Activated T-cell treated with anti-CD3 and anti-CD28 coated beads for 24 hours (primary cell): ENCODE measurements at regions not wholly inside any gene's neighbourhood (a gene's known extent, or its start where the extent isn't known, plus 50 kb on each side); places are given as distances from the start of the nearest gene placed in this dataset.

Experiments used
- DNase-seq: peaks from one replicate; pipeline ENCODE4 v3.0.0-alpha.2; 2020; ENCODE audit warnings: low read depth

GRCh38 chr17:36816214-36816906, 120.9 kb upstream of the LHX1 start:
- DNase-seq = no peak

- DNase-seq = no peak
Observed at GRCh38 chr17:36816907-36817288, 120.4 kb upstream of the LHX1 start.

GRCh38 chr17:36817483-36818048, 119.7 kb upstream of the LHX1 start:
- no peak for DNase-seq

GRCh38 chr17:36818134-36818825, 119.0 kb upstream of the LHX1 start:
- no peak for DNase-seq

- no peak for DNase-seq
Observed at GRCh38 chr17:36823850-36824677, 113.2 kb upstream of the LHX1 start.

- no peak for DNase-seq
Observed at GRCh38 chr17:36824678-36825101, 112.6 kb upstream of the LHX1 start.

GRCh38 chr17:36825113-36825512, 112.2 kb upstream of the LHX1 start:
- no peak for DNase-seq

- no peak for DNase-seq
Observed at GRCh38 chr17:36825521-36825920, 111.8 kb upstream of the LHX1 start.

GRCh38 chr17:36825951-36826350, 111.3 kb upstream of the LHX1 start:
- no peak for DNase-seq

- DNase-seq = no peak
Observed at GRCh38 chr17:36827081-36827480, 110.2 kb upstream of the LHX1 start.

GRCh38 chr17:36829676-36830075, 107.6 kb upstream of the LHX1 start:
- no peak for DNase-seq

- DNase-seq = no peak
Observed at GRCh38 chr17:36833279-36833678, 104.0 kb upstream of the LHX1 start.

GRCh38 chr17:36835036-36835435, 102.2 kb upstream of the LHX1 start:
- no peak for DNase-seq

GRCh38 chr17:36837195-36837938, 99.9 kb upstream of the LHX1 start:
- DNase-seq = no peak

GRCh38 chr17:36837939-36838272, 99.4 kb upstream of the LHX1 start:
- DNase-seq = no peak

GRCh38 chr17:36839256-36839655, 98.0 kb upstream of the LHX1 start:
- no peak for DNase-seq

GRCh38 chr17:36840796-36841195, 96.5 kb upstream of the LHX1 start:
- no peak for DNase-seq

GRCh38 chr17:36842231-36842819, 95.0 kb upstream of the LHX1 start:
- DNase-seq = no peak

GRCh38 chr17:36842963-36843558, 94.2 kb upstream of the LHX1 start:
- DNase-seq = no peak

- no peak for DNase-seq
Observed at GRCh38 chr17:36844013-36844412, 93.3 kb upstream of the LHX1 start.

- no peak for DNase-seq
Observed at GRCh38 chr17:36844601-36845000, 92.7 kb upstream of the LHX1 start.
